Hematopoietic multipotent progenitor cell (in vitro differentiated cells): ENCODE measurements at regions not wholly inside any gene's neighbourhood (a gene's known extent, or its start where the extent isn't known, plus 50 kb on each side); places are given as distances from the start of the nearest gene placed in this dataset.
A peak's percentile ranks its signal among the peaks of the same experiment; 100 is the strongest.

Source experiments
- DNase-seq, 3 donors: peaks; one replicate each; pipeline ENCODE4 v3.0.0-alpha.2; 2011 to 2015; ENCODE audit warnings: low read depth in 2 of 3, low spot score in 2 of 3

- DNase-seq = no peak
Measured at GRCh38 chr6:43986177-43986825, 141.0 kb downstream of the MRPL14 start.

DNA sequence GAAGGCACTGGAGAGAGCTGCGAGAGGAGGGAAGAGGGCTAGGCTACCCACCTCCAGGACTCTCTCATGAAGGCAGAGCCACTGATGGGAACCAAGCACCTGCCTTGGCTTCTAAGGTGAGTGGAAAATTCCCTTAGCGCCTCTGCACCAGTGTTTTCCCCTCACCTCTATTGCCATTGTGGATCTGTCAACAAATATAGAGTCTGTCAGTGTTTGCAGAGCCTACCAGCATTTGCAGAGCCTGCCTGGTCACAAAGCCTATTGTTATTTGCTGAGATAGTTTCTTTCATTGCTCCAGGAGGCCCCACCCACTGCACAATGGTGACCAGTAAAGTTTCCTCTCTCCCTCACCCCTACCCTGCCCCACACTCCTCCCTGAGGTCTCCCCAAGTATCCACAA lies 141.9 kb downstream of the MRPL14 start:
- no peak for DNase-seq

DNA sequence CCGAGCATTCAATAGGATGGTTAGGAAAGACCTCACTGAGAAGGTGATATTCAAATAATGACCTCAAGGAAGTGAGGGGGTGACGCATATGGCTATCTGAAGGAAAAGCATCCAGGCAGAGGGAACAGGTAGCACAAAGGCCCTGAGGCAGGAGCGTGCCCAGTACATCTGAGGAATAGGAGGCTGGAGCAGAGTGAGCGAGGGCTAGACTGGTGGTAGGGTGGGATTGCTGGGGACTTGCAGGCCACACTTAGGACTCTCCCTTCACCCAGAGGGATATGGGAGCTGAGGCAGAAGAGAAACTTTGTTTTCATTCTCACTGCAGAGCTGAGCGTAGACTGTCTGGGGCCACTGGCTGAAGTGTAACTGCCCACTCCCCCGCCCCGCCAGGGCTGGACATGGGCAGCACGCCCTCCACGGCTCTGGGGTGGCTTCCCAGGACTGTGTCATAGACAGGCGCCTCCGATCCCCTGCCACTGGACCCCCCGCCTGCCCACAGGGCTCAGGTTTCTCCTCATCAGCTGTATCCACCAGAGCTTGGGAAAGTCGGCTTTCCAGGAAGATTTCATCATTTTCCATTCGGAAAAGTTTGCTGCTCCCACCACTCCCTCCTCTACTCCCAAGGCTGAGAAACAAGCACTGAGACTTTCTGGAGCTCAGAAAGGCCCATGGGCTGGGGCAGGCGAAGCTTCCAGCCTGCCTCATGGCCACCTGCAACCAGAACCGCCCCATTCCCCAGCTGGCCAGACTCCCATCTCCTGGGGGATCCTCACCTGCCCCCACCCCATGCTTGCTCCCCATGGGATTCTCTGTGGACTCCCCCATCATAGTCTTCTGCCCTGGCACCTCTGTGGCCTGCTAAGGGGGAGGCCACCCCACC lies 142.6 kb downstream of the MRPL14 start:
- DNase-seq = no peak

- no peak for DNase-seq
Measured at GRCh38 chr6:43983632-43984031, 143.6 kb downstream of the MRPL14 start.

DNA sequence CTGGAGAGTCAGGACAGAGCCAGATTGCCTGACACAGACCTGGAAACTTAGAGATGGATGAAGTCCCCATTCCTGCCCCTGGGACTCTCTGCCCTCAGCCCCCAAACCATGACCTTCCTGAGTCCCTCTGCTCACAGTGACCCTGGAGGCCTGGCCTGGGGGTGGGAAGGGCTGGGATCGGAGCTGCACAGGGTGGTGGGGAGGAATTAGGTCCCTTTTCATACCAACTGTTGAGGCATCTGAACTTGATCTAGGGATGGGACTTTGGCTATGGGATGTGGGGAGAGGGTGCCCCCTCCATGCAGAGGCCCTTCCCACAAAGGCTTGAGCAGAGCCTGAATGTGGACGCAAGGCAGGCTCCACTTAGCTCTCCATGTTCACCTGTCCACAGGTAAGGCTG lies 144.1 kb downstream of the MRPL14 start:
- no peak for DNase-seq

- DNase-seq = no peak
Measured at GRCh38 chr6:43982084-43982625, 145.1 kb downstream of the MRPL14 start.

- no peak for DNase-seq
Measured at GRCh38 chr6:43981363-43981990, 145.8 kb downstream of the MRPL14 start.

GRCh38 chr6:43980004-43980795 lies 147.1 kb downstream of the MRPL14 start:
- DNase-seq = no peak

DNA sequence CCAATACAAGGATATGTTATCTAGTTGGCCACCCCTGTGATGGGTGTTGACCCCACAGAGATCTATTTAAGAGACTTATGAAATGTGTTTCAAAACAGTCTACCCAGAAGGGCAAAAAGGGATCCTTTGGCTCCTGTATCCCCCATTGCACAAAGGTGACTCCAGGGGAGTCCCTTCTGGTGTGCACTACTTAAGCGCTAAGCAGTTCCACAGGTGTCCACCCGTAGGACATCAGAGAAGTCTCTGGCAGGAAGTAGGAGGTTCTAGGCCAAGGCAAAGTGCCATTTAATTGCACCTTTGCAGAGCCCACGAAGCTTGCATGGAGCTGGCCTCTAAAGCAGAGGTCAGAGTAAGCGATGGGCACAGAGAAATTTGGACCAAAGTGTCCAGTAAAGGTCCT lies 147.7 kb downstream of the MRPL14 start:
- DNase-seq = no peak

DNA sequence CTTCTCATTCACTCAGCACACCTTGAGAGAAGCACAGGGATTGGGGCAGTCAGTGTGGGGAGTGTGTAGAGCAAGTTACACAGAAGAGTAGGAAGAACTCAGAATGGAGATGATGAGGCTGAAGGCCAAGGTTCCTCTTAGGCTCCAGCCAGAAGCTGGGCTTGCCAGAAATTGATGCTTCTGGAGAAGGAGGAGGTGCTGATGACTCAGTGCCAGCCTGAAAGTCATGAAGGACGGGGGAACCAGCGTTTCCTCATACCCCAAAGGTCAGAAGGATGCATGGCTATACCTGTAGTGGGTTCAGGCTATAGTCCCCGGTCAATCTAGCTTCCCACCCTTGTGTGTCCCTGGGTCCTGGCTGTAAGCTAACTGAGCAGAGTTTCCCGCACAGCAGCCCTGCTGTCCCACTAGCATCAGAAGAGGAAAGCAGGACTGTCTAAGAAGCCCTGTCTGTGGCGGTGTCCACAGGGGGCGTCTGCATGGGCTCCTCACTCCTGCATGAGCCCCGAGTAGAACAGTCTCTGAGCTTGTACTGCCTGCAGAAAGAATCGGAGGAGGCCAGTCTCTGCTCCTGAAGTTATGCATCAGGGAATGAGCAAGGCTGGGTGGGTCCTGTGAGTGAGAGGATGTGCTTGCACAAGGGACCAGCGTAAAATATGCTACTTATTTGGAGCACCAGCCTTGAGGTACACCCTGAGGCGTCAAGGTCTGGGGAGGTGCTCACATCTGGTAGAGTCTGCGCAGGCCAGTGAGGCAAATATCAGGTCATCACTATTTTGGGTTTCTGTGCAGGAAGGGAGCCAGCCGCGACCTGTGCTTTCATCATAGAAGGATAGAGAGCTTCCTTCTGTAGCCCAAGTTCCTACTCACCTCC lies 148.5 kb downstream of the MRPL14 start:
- no peak for DNase-seq

GRCh38 chr6:43977404-43978111 lies 149.7 kb downstream of the MRPL14 start:
- peak in 2 of 3 donors; percentile 58 to 61 for DNase-seq

- no peak for DNase-seq
Measured at GRCh38 chr6:43976706-43977403, 150.4 kb downstream of the MRPL14 start.

- DNase-seq = no peak
Measured at GRCh38 chr6:43974643-43975230, 152.5 kb downstream of the MRPL14 start.

- DNase-seq = no peak
Measured at GRCh38 chr6:43973357-43973756, 153.9 kb downstream of the MRPL14 start.

DNA sequence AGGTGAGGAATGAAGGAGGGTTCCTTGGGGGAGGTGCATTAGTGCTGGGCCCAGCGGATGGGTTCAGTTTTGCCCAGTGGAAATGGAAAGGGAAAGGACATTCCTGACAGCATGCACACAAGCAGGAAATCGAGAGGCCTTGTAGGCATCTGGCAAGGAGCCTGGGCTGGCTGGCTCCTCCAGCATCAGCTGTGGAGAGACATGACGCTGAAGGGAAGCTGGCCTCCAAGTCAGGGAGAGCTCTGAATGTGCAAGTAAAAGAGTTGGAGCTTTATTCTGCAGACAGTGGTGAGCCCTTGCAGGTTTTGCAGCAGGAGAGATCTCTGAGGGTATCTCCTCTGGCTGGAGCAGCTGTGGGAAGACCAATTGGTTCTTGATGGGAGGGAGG lies 154.3 kb downstream of the MRPL14 start:
- DNase-seq = no peak

GRCh38 chr6:43972179-43972912 lies 154.9 kb downstream of the MRPL14 start:
- peak in 1 of 3 donors; percentile 41 for DNase-seq

GRCh38 chr6:43971776-43972126 lies 155.5 kb downstream of the MRPL14 start:
- no peak for DNase-seq
